COLO668 (cell line): ENCODE measurements at regions not wholly inside any gene's neighbourhood (a gene's known extent, or its start where the extent isn't known, plus 50 kb on each side); places are given as distances from the start of the nearest gene placed in this dataset.

ENCODE experiments used
- DNase-seq: peaks from one replicate; lab custom pipeline; 2025; ENCODE audit not compliant: unreplicated experiment; lab: John Stamatoyannopoulos, UW

GRCh38 chr16:85354686-85355514 is 242.6 kb upstream of the CIBAR2 start:
- no peak for DNase-seq

- no peak for DNase-seq
Measured at GRCh38 chr16:85355515-85355837, 243.2 kb upstream of the CIBAR2 start.

GRCh38 chr16:85356157-85356556 is 243.9 kb upstream of the CIBAR2 start:
- no peak for DNase-seq

- DNase-seq, result no peak
Measured at GRCh38 chr16:85357323-85357722, 245.1 kb upstream of the CIBAR2 start.

- no peak for DNase-seq
Measured at GRCh38 chr16:85357924-85358505, 245.7 kb upstream of the CIBAR2 start.

- no peak for DNase-seq
Measured at GRCh38 chr16:85358704-85359146, 246.5 kb upstream of the CIBAR2 start.

GRCh38 chr16:85359147-85359822 is 247.0 kb upstream of the CIBAR2 start:
- no peak for DNase-seq

GRCh38 chr16:85360323-85361277 is 248.3 kb upstream of the CIBAR2 start:
- DNase-seq, result peak; percentile 97

- DNase-seq, result no peak
Measured at GRCh38 chr16:85361441-85362118, 249.3 kb upstream of the CIBAR2 start.

GRCh38 chr16:85362443-85362842 is 250.2 kb upstream of the CIBAR2 start:
- DNase-seq, result no peak

- no peak for DNase-seq
Measured at GRCh38 chr16:85363427-85363826, 249.7 kb upstream of the GSE1 start.

- no peak for DNase-seq
Measured at GRCh38 chr16:85363881-85364280, 249.2 kb upstream of the GSE1 start.

GRCh38 chr16:85364323-85365040 is 248.6 kb upstream of the GSE1 start:
- DNase-seq, result no peak

- DNase-seq, result no peak
Measured at GRCh38 chr16:85365120-85365519, 248.0 kb upstream of the GSE1 start.

- DNase-seq, result no peak
Measured at GRCh38 chr16:85366031-85366763, 246.9 kb upstream of the GSE1 start.

GRCh38 chr16:85367485-85367884 is 245.6 kb upstream of the GSE1 start:
- no peak for DNase-seq

- DNase-seq, result no peak
Measured at GRCh38 chr16:85369060-85369459, 244.1 kb upstream of the GSE1 start.

GRCh38 chr16:85369741-85370528 is 243.2 kb upstream of the GSE1 start:
- DNase-seq, result peak; percentile 62

GRCh38 chr16:85370543-85370880 is 242.6 kb upstream of the GSE1 start:
- no peak for DNase-seq
